Osteoblast (primary cell): ENCODE measurements at regions not wholly inside any gene's neighbourhood (a gene's known extent, or its start where the extent isn't known, plus 50 kb on each side); places are given as distances from the start of the nearest gene placed in this dataset.

Source experiments
- DNase-seq: peaks from one replicate; pipeline ENCODE4 v3.0.0; 2011; ENCODE audit warnings: low spot score, mixed read lengths; ENCODE audit not compliant: insufficient read length; ENCODE audit errors: missing footprints
- H2AFZ ChIP-seq: 2 replicates; pipeline ENCODE4 v1.6.0; 2011; ENCODE audit warnings: mild to moderate bottlenecking, low read length
- H3K27ac ChIP-seq: 2 replicates; pipeline ENCODE4 v1.5.1; 2011; ENCODE audit warnings: mild to moderate bottlenecking, low read depth, low read length, moderate library complexity
- H3K27me3 ChIP-seq: 2 replicates; pipeline ENCODE4 v1.6.0; 2012; ENCODE audit warnings: mild to moderate bottlenecking, control low read depth, inconsistent platforms, low read length, moderate library complexity; ENCODE audit not compliant: insufficient read depth
- H3K36me3 ChIP-seq: 2 replicates; pipeline ENCODE4 v1.5.1; 2011; ENCODE audit warnings: mild to moderate bottlenecking, low read length, control low read depth, moderate library complexity; ENCODE audit not compliant: insufficient read depth
- H3K4me1 ChIP-seq: 2 replicates; pipeline ENCODE4 v1.5.1; 2011; ENCODE audit warnings: mild to moderate bottlenecking, low read length, control low read depth, moderate library complexity; ENCODE audit not compliant: insufficient read depth
- H3K4me2 ChIP-seq: 2 replicates; pipeline ENCODE4 v1.6.0; 2011; ENCODE audit warnings: mild to moderate bottlenecking, low read length; ENCODE audit not compliant: insufficient read depth
- H3K4me3 ChIP-seq: fragments of 200-600 bp; sonication (generic); 3 replicates; pipeline ENCODE4 v1.5.1; 2012; ENCODE audit warnings: mild to moderate bottlenecking, low read length, inconsistent platforms; ENCODE audit not compliant: insufficient read depth
- H3K79me2 ChIP-seq: 2 replicates; pipeline ENCODE4 v1.6.0; 2012; ENCODE audit warnings: mild to moderate bottlenecking, low read length, control low read depth, inconsistent platforms; ENCODE audit not compliant: insufficient read depth
- H3K9me3 ChIP-seq: 2 replicates; pipeline ENCODE4 v1.5.1; 2011; ENCODE audit warnings: low read depth, low read length, control low read depth
- H4K20me1 ChIP-seq: 2 replicates; pipeline ENCODE4 v1.6.0; 2012; ENCODE audit warnings: mild to moderate bottlenecking, low read length, control low read depth; ENCODE audit not compliant: insufficient read depth
- TF ChIP-seq, protein P1 (sequence below): IDR thresholded peaks from 2 replicates; pipeline ENCODE4 v1.5.1; 2011; ENCODE audit warnings: mild to moderate bottlenecking, low read depth, low read length, moderate library complexity; ENCODE audit errors: extremely low read depth

DNA sequence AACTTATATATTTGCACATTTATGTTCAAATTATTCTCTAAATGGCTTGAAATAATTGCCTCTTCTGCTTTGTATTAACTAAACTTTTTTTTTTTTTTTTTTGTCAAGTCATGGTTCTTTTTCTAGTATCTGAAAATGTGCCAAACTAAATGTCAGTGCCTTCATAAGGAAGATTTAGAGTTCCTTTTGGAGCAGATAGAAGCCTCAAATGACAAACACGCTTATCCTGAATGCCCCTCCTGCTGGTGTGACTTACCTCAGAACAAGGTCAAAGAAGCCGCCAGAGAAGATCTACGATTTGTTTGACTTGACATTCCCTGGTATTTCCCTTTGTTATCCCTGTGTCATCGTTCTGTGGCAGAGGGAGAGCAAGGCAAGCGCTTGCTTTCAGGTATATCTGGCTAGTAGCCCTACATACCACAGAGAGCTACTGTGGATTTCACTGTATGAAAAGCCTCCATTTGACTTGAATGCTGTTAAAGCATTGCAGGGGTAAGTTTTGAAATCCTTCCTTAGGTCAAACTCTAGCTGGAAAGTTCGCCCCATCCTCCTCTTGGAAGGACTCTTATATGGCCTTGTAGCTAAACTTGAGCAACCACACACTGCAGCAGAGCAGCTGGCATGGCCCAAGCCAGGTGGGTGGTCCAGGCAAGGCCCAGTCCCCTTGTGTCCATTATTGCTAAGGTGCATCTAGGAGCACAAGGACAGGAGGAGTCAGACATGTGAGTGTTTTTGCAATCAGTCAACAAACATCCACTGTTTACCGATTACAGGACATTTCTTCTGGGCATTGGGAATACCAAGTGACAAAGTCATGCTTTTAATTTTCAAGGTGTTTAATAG lies 285.4 kb upstream of the USP25 start:
- Histone ChIP-seq H3K36me3 (no peaks in the 10 kb centered on the region), H3K27me3 (no peaks in the 10 kb centered on the region), H3K4me3 (no peak overlapping the region), H3K4me2 (no peak overlapping the region), H3K4me1 (no peaks in the 10 kb centered on the region), H3K27ac (no peak overlapping the region), H4K20me1 (no peaks in the 10 kb centered on the region), H3K9me3 (no peaks in the 10 kb centered on the region), H2AFZ (no peak overlapping the region), H3K79me2 (no peaks in the 10 kb centered on the region)
- TF ChIP-seq, protein P1, sequence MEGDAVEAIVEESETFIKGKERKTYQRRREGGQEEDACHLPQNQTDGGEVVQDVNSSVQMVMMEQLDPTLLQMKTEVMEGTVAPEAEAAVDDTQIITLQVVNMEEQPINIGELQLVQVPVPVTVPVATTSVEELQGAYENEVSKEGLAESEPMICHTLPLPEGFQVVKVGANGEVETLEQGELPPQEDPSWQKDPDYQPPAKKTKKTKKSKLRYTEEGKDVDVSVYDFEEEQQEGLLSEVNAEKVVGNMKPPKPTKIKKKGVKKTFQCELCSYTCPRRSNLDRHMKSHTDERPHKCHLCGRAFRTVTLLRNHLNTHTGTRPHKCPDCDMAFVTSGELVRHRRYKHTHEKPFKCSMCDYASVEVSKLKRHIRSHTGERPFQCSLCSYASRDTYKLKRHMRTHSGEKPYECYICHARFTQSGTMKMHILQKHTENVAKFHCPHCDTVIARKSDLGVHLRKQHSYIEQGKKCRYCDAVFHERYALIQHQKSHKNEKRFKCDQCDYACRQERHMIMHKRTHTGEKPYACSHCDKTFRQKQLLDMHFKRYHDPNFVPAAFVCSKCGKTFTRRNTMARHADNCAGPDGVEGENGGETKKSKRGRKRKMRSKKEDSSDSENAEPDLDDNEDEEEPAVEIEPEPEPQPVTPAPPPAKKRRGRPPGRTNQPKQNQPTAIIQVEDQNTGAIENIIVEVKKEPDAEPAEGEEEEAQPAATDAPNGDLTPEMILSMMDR = no peak
- no peak for DNase-seq

DNA sequence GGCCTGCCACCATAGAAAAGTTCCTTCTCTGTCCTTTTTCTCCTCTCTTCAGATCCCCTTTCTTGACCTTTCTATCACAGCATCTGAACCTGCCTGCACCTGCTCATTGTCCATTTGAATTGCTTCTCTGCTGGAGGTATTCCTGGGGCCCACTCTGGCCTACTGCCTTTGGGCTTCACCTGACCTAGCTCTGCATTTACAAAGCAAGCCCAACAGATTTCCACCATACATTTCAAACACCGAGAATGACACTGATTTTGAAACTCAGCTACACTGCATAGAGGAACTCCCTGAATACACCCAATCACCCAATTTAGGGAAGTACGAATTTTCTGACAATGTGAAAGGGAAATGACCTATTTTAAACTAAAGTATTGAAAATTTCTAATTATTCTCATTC lies 284.5 kb upstream of the USP25 start:
- Histone ChIP-seq H3K4me1 (no peaks in the 10 kb centered on the region), H3K36me3 (no peaks in the 10 kb centered on the region), H3K9me3 (no peaks in the 10 kb centered on the region), H4K20me1 (no peaks in the 10 kb centered on the region), H3K27ac (no peak overlapping the region), H3K4me3 (no peak overlapping the region), H2AFZ (no peak overlapping the region), H3K4me2 (no peak overlapping the region), H3K79me2 (no peaks in the 10 kb centered on the region), H3K27me3 (no peaks in the 10 kb centered on the region)
- TF ChIP-seq, protein P1 = no peak
- DNase-seq = no peak

DNA sequence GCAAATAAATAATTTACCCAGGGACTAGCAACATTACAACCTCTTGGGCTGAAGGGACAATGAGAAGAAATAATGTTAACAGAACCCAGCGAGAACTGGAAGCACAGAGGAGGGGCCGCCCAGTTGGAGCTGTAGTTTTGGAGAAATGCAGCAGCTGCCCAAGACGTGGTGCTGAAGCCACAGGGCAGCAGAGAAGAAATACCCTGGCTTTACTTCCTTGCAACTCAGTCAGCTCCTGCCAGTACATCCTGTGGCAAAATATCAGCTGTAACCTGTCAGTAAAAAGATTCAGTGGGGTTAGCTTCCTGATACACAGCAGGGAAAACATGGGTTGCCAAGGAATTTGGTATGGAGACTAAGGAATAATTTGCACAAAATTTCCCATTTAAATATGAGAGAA lies 283.6 kb upstream of the USP25 start:
- no peaks in the 10 kb centered on the region for H3K9me3 ChIP-seq
- no peaks in the 10 kb centered on the region for H3K79me2 ChIP-seq
- no peak overlapping the region for H3K4me2 ChIP-seq
- H3K27me3 ChIP-seq = no peaks in the 10 kb centered on the region
- H2AFZ ChIP-seq = no peak overlapping the region
- no peaks in the 10 kb centered on the region for H3K36me3 ChIP-seq
- H4K20me1 ChIP-seq = no peaks in the 10 kb centered on the region
- TF ChIP-seq, protein P1 = no peak
- H3K4me3 ChIP-seq = no peak overlapping the region
- DNase-seq = no peak
- no peak overlapping the region for H3K27ac ChIP-seq
- H3K4me1 ChIP-seq = no peaks in the 10 kb centered on the region

DNA sequence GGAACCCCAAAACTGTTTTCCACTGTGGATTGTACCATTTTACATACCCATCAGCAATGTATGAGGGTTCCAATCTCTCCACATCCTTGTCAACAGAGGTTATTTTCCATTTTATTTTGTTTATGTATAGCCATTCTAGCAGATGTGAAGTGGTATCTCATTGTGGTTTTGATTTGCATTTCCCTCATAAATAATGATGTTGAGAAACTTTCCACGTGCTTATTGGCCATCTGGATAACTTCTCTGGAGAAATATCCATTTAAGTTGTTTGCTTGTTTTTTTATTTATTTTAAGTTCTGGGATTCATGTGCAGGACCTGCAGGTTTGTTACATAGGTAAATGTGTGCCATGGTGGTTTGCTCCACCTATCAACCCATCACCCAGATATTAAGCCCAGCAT lies 280.2 kb upstream of the USP25 start:
- H3K9me3 ChIP-seq = no peaks in the 10 kb centered on the region
- no peaks in the 10 kb centered on the region for H3K27me3 ChIP-seq
- no peaks in the 10 kb centered on the region for H3K4me1 ChIP-seq
- no peak for DNase-seq
- no peak overlapping the region for H3K4me2 ChIP-seq
- H4K20me1 ChIP-seq = no peaks in the 10 kb centered on the region
- H3K79me2 ChIP-seq = no peaks in the 10 kb centered on the region
- no peak overlapping the region for H2AFZ ChIP-seq
- no peaks in the 10 kb centered on the region for H3K36me3 ChIP-seq
- H3K27ac ChIP-seq = no peak overlapping the region
- H3K4me3 ChIP-seq = no peak overlapping the region
- TF ChIP-seq, protein P1 = no peak
